ENCODE measurements at regions not wholly inside any gene's neighbourhood (a gene's known extent, or its start where the extent isn't known, plus 50 kb on each side); places are given as distances from the start of the nearest gene placed in this dataset.

GRCh38 chr11:20303391-20303965, 60.0 kb upstream of the HTATIP2 start:
- H3K4me3 ChIP-seq (ENCODE audit: low read depth, poor library complexity, severe bottlenecking): no peak overlapping the region
- DNase-seq (ENCODE audit: low spot score in 2 of 2): no peak
- 29 to 40% methylated on average over 6 of the region's 6 CpGs for WGBS, 2 donors
- no peak for TF ChIP-seq POLR2A (IDR thresholded peaks at IDR 0.05)
- intact Hi-C loops (cut with DNase I; ENCODE audit: low total_unique reads): no loop called here

- no peak for DNase-seq (ENCODE audit: low spot score in 2 of 2)
- intact Hi-C loops (cut with DNase I; ENCODE audit: low total_unique reads): no loop called here
- TF ChIP-seq POLR2A (IDR thresholded peaks at IDR 0.05) (no peak), CTCF (IDR thresholded peaks at IDR 0.05) (no peak)
- H3K4me3 ChIP-seq (ENCODE audit: low read depth, poor library complexity, severe bottlenecking): no peak overlapping the region
- 79 to 82% methylated on average over 4 of the region's 4 CpGs for WGBS, 2 donors
Observed at GRCh38 chr11:20293992-20294391, 69.5 kb upstream of the HTATIP2 start.

GRCh38 chr11:20293531-20293930, 70.0 kb upstream of the HTATIP2 start:
- 83 to 87% methylated on average over 1 of the region's 1 CpG for WGBS, 2 donors
- intact Hi-C loops (cut with DNase I; ENCODE audit: low total_unique reads): no loop called here
- TF ChIP-seq CTCF (IDR thresholded peaks at IDR 0.05) (no peak), POLR2A (IDR thresholded peaks at IDR 0.05) (no peak)
- H3K4me3 ChIP-seq (ENCODE audit: low read depth, poor library complexity, severe bottlenecking): no peak overlapping the region
- DNase-seq (ENCODE audit: low spot score in 2 of 2): no peak

- 9 to 11% methylated on average over 2 of the region's 2 CpGs for WGBS, 2 donors
- no peak overlapping the region for H3K4me3 ChIP-seq (ENCODE audit: low read depth, poor library complexity, severe bottlenecking)
- TF ChIP-seq CTCF (IDR thresholded peaks at IDR 0.05) (no peak), POLR2A (IDR thresholded peaks at IDR 0.05) (no peak)
- intact Hi-C loops (cut with DNase I; ENCODE audit: low total_unique reads): no loop called here
- DNase-seq (ENCODE audit: low spot score in 2 of 2): no peak
Observed at GRCh38 chr11:20289732-20290131, 73.8 kb upstream of the HTATIP2 start.

- TF ChIP-seq POLR2A (IDR thresholded peaks at IDR 0.05): no peak
- TF ChIP-seq CTCF (IDR thresholded peaks at IDR 0.05): no peak
- H3K4me3 ChIP-seq (ENCODE audit: low read depth, poor library complexity, severe bottlenecking): no peak overlapping the region
- 49 to 61% methylated on average over 1 of the region's 1 CpG for WGBS, 2 donors
- DNase-seq (ENCODE audit: low spot score in 2 of 2): no peak
- intact Hi-C loops (cut with DNase I; ENCODE audit: low total_unique reads): no loop called here
Observed at GRCh38 chr11:20283475-20283874, 80.0 kb upstream of the HTATIP2 start.

- H3K4me3 ChIP-seq (ENCODE audit: low read depth, poor library complexity, severe bottlenecking): no peak overlapping the region
- intact Hi-C loops (cut with DNase I; ENCODE audit: low total_unique reads): no loop called here
- TF ChIP-seq POLR2A (IDR thresholded peaks at IDR 0.05) (no peak), CTCF (IDR thresholded peaks at IDR 0.05) (no peak)
- WGBS, 2 donors: 61 to 79% methylated on average over 5 of the region's 5 CpGs
- DNase-seq (ENCODE audit: low spot score in 2 of 2): no peak
Observed at GRCh38 chr11:20278727-20279126, 84.8 kb upstream of the HTATIP2 start.
